BLaER1 treated with 17β-estradiol and CSF1 and Interleukin-3, amounts not matched to agents 10 nM and 100 nM (cell line): ENCODE measurements at regions not wholly inside any gene's neighbourhood (a gene's known extent, or its start where the extent isn't known, plus 50 kb on each side); places are given as distances from the start of the nearest gene placed in this dataset.

Experiments
- H3K27ac ChIP-seq, 11 experiments: shearing (Covaris generic); formaldehyde crosslinking; 2 replicates each; pipeline ENCODE4 v1.8.1; 2022
- H3K27me3 ChIP-seq, 11 experiments: shearing (Covaris generic); formaldehyde crosslinking; 2 replicates each; pipeline ENCODE4 v1.8.1; 2022
- H3K36me3 ChIP-seq, 11 experiments: shearing (Covaris generic); formaldehyde crosslinking; 2 replicates each; pipeline ENCODE4 v1.8.1; 2022
- H3K4me1 ChIP-seq, 10 experiments: shearing (Covaris generic); formaldehyde crosslinking; 2 replicates each; pipeline ENCODE4 v1.8.1; 2022
- H3K4me2 ChIP-seq, 11 experiments: shearing (Covaris generic); formaldehyde crosslinking; 2 replicates each; pipeline ENCODE4 v1.8.1; 2022
- H3K4me3 ChIP-seq, 10 experiments: shearing (Covaris generic); formaldehyde crosslinking; 2 replicates each; pipeline ENCODE4 v1.8.1; 2022
- H3K9ac ChIP-seq, 11 experiments: shearing (Covaris generic); formaldehyde crosslinking; 2 replicates each; pipeline ENCODE4 v1.8.1; 2022
- H3K9me3 ChIP-seq, 11 experiments: shearing (Covaris generic); formaldehyde crosslinking; replicated peaks in 1 of 11; 2 replicates each; pipeline ENCODE4 v1.8.1; 2022
- H4K20me1 ChIP-seq, 11 experiments: shearing (Covaris generic); formaldehyde crosslinking; 2 replicates each; pipeline ENCODE4 v1.8.1; 2022
- Cebpa-rat ChIP-seq, 11 experiments: shearing (Covaris generic); IDR thresholded peaks; 2 replicates each; pipeline ENCODE4 v1.8.1; 2022

DNA sequence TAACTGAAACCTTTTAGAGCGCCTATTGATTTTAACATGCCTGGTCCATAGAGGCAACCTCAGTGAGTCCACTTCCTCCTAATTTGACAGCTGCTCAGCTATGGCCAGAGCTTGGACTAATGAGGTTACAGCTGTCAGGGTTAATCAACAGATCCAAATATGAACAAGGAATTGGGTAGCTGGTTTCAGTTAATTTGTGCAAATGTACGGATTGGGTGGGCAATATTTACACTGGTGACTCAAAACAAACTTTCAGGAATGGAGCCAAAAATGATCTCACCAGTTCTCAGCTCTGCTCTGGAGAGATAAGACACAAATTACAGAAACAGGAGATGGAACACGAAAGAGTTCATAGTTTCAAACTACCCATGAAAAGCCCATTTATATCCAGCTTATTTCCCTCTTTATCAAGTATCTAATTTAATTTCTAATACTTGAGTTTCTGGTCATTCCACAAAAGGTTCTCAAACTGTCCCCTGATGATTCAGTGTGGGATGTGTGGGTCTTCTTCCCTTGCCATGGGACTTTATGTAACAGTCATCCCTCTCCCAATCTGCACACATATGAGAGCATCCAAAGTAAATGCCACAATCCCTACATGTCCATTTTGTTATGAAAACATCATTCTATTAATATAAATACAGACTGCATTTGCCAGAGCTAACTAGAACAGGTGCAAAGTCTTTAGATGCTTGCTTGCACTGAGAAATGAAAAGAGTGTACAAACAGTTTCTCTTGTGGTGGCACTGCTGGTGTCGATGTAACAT is 149.9 kb downstream of the RPS12 start:
- H4K20me1 ChIP-seq, result no peaks in the 10 kb centered on the region
- H3K36me3 ChIP-seq, result no peaks in the 10 kb centered on the region
- H3K4me2 ChIP-seq, result no peak overlapping the region
- peaks cover 5 to 22% (median 12%) of the 10 kb centered on the region in 10 experiments; a peak in 17 of 20 replicates for H3K4me1 ChIP-seq
- no peak overlapping the region for H3K9ac ChIP-seq
- H3K27ac ChIP-seq, result no peak overlapping the region
- no peak overlapping the region for H3K4me3 ChIP-seq
- H3K27me3 ChIP-seq, result no peaks in the 10 kb centered on the region
- TF ChIP-seq Cebpa-rat (IDR thresholded peaks at IDR 0.05), result no peak
- H3K9me3 ChIP-seq, result no peaks in the 10 kb centered on the region

DNA sequence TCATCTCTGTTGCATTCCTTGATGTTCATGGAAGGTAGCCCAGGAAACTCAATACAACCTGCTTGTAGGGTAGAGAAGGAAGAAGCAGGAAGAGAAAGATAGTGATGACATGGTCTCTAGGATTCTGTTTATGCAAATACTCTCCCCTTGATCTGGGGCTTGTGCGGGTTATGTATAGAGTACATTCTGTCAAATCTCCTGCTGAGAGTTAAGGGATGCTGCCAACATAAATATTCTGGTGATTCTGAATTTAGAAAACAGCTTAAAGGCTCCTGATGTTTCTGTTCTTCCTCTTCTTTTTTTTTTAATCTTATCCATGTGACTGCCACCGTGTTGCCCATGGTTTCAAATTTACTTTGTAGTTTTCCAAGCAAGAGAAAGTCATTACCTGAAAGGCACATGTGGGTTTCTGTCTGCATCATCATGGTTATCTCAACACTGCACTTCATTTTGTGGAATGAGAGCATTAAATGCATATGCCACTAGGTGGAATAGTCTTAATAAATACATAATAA is 150.6 kb downstream of the RPS12 start:
- H3K4me2 ChIP-seq, result no peak overlapping the region
- TF ChIP-seq Cebpa-rat (IDR thresholded peaks at IDR 0.05), result no peak

DNA sequence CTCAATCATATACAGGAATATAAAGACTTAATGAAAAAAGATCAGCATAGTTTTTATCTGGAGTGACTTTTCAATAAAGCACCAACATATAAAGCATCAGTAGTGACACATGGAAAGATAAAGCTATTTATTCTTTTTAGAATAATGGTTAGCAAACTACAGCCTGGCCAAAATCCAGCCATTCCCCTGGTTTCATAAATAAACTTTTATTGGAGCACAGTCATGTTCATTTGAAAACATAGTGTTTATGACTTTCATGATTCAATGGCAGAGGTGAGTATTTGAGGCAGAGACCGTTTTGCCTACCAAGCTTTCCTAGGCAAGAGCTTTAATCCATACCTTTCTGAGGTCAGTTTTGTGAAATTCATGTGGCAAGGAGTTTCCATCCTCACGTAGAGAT is 153.5 kb downstream of the RPS12 start:
- Histone ChIP-seq H4K20me1 (no peaks in the 10 kb centered on the region), H3K36me3 (no peaks in the 10 kb centered on the region), H3K27me3 (no peaks in the 10 kb centered on the region), H3K27ac (no peak overlapping the region), H3K9me3 (no peaks in the 10 kb centered on the region), H3K9ac (no peak overlapping the region), H3K4me2 (no peak overlapping the region), H3K4me3 (no peak overlapping the region), H3K4me1 (peaks cover 0 to 9% (median 1%) of the 10 kb centered on the region in 10 experiments; a peak in 9 of 20 replicates)
- no peak for TF ChIP-seq Cebpa-rat (IDR thresholded peaks at IDR 0.05)

More for the DNA sequence above, 150.6 kb downstream of the RPS12 start:
- Histone ChIP-seq H3K4me1 (peaks cover 5 to 21% (median 12%) of the 10 kb centered on the region in 10 experiments; a peak in 17 of 20 replicates), H3K36me3 (no peaks in the 10 kb centered on the region), H3K9ac (no peak overlapping the region), H3K27ac (no peak overlapping the region), H4K20me1 (no peaks in the 10 kb centered on the region), H3K9me3 (no peaks in the 10 kb centered on the region), H3K27me3 (no peaks in the 10 kb centered on the region), H3K4me3 (no peak overlapping the region)

DNA sequence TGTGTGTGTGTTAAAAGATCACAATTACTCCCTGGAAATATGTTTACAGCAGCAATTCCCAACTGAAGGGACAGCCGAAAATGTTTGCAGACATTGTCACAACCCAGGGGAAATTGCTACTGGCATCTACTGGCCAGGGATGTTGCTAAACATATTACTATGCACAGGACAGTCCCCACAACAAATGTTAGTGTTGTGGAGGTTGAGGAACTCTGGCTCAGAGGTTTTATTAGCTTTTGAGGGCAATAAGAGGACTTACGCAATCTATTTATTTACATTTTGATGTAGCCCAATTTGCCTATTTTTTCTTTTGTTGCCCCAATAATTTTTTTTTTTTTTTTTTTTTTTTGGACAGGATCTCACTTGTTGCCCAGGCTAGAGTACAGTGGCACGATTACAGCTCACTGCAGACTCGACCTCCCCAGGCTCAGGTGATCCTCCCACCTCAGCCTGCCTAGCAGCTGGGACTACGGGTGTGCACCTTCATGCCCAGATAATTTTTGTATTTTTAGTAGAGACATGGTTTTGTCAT is 154.1 kb downstream of the RPS12 start:
- peak in 3 of 11 experiments; percentile 13 to 60 (median 34); a peak in 3 of 22 replicates for TF ChIP-seq Cebpa-rat (IDR thresholded peaks at IDR 0.05)
- no peak overlapping the region for H3K9ac ChIP-seq
- no peaks in the 10 kb centered on the region for H3K27me3 ChIP-seq
- no peak overlapping the region for H3K4me3 ChIP-seq
- no peaks in the 10 kb centered on the region for H3K9me3 ChIP-seq
- no peaks in the 10 kb centered on the region for H3K36me3 ChIP-seq
- H3K27ac ChIP-seq, result no peak overlapping the region
- no peak overlapping the region for H3K4me2 ChIP-seq
- peaks cover 0 to 14% (median 1%) of the 10 kb centered on the region in 10 experiments; a peak in 8 of 20 replicates for H3K4me1 ChIP-seq
- H4K20me1 ChIP-seq, result no peaks in the 10 kb centered on the region

DNA sequence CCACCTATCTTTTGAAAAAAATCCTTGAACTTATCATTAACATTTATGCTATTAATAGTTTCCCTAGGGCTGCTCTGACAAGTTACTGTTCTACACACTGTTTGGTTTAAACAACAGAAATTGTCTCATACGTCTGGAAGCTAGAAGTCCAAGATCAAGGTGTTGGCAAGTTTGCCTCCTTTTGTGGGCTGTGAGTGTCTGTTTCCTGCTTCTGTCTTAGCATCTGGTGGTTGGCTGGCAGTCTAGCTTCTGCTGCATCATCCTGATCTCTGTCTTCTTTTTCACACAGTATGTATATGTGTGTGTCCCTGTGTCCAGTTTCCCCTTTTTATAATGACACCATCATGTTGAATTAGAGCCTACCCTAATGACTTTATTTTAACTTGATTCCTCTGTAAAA is 154.8 kb downstream of the RPS12 start:
- H3K9ac ChIP-seq, result no peak overlapping the region
- H3K4me1 ChIP-seq, result peaks cover 0 to 16% (median 2%) of the 10 kb centered on the region in 10 experiments; a peak in 8 of 20 replicates
- no peak overlapping the region for H3K4me3 ChIP-seq
- H3K4me2 ChIP-seq, result no peak overlapping the region
- no peaks in the 10 kb centered on the region for H3K27me3 ChIP-seq
- no peaks in the 10 kb centered on the region for H4K20me1 ChIP-seq
- no peaks in the 10 kb centered on the region for H3K36me3 ChIP-seq
- no peak overlapping the region for H3K27ac ChIP-seq
- no peak for TF ChIP-seq Cebpa-rat (IDR thresholded peaks at IDR 0.05)
- H3K9me3 ChIP-seq, result no peaks in the 10 kb centered on the region

DNA sequence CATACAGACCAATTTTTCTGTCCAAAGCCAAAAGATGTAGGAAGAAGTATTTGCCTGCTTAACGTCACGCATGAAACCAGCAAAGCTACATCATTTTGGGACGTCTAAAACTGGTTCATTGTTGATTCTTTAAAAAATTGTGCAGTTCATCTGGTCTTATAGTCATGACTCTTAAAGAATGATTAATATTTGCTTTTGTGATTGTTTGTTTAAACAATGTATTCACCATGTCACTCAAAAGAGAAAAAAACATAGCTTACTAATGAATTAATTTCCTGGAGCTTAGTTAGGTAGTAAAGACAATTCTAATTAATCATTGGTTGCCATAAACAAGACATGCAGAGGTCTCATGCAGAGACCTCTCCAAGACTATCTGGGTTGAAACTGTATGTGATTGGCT is 157.3 kb downstream of the RPS12 start:
- H3K27me3 ChIP-seq, result no peaks in the 10 kb centered on the region
- H3K4me3 ChIP-seq, result no peak overlapping the region
- no peaks in the 10 kb centered on the region for H3K36me3 ChIP-seq
- no peaks in the 10 kb centered on the region for H4K20me1 ChIP-seq
- no peak overlapping the region for H3K4me2 ChIP-seq
- H3K27ac ChIP-seq, result no peak overlapping the region
- no peak for TF ChIP-seq Cebpa-rat (IDR thresholded peaks at IDR 0.05)
- H3K4me1 ChIP-seq, result peaks cover 0 to 16% (median 2%) of the 10 kb centered on the region in 10 experiments; a peak in 8 of 20 replicates
- H3K9me3 ChIP-seq, result no peaks in the 10 kb centered on the region
- no peak overlapping the region for H3K9ac ChIP-seq

DNA sequence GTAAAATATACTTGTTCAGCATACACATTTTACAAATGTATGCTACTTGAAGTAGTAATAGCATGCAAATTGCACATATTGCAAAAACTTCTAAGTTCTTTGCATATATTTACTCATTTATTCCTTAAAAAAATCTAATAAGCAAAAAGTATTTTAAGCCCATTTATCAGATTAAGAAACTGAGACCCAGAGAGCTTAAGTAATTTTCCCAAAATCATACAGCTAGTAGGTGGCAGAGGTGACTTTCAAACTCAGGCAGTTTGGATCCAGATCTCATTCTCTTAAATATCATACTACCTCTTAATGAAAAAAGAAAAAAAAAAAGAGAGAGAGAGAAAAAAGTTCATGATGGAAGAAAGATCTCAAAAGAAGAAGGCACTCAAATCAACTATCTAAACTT is 157.9 kb downstream of the RPS12 start:
- no peak for TF ChIP-seq Cebpa-rat (IDR thresholded peaks at IDR 0.05)
- Histone ChIP-seq H3K4me3 (no peak overlapping the region), H3K36me3 (no peaks in the 10 kb centered on the region), H3K4me1 (peaks cover 0 to 16% (median 2%) of the 10 kb centered on the region in 10 experiments; a peak in 8 of 20 replicates), H3K9ac (no peak overlapping the region), H3K27me3 (no peaks in the 10 kb centered on the region), H3K4me2 (no peak overlapping the region), H4K20me1 (no peaks in the 10 kb centered on the region), H3K9me3 (no peaks in the 10 kb centered on the region), H3K27ac (no peak overlapping the region)

DNA sequence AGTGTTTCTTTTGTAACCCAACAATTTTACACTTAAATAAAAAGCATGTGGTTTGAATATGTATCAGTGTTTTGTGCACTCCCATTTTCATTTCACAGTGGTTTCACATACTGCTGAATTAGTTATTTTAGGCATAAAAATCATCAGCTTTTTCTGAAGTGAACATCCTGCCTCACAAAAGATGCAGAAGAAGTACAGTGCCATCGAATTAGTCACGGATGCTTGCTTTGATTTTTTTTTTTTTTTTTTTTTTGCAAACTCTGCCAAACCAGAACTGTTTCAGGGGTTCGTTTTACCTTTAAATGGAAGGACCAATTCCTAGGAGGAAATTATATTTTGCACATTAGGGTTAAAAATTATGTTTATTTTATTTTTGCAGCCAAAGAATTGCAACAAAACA is 158.6 kb downstream of the RPS12 start:
- H3K4me2 ChIP-seq, result peak overlapping the region in 4 of 11 experiments; percentile 9 to 33 (median 26); a peak in 4 of 22 replicates

GRCh38 chr6:132973514-132973993 is 159.2 kb downstream of the RPS12 start:
- H3K4me2 ChIP-seq, result peak overlapping the region in 2 of 11 experiments; percentile 28 to 33; a peak in 1 of 22 replicates
- no peaks in the 10 kb centered on the region for H3K9me3 ChIP-seq
- H3K4me3 ChIP-seq, result no peak overlapping the region
- no peaks in the 10 kb centered on the region for H3K27me3 ChIP-seq
- H3K27ac ChIP-seq, result no peak overlapping the region
- peaks cover 0 to 16% (median 2%) of the 10 kb centered on the region in 10 experiments; a peak in 8 of 20 replicates for H3K4me1 ChIP-seq
- H3K36me3 ChIP-seq, result no peaks in the 10 kb centered on the region
- no peaks in the 10 kb centered on the region for H4K20me1 ChIP-seq
- no peak overlapping the region for H3K9ac ChIP-seq
- TF ChIP-seq Cebpa-rat (IDR thresholded peaks at IDR 0.05), result no peak

More for the DNA sequence above, 158.6 kb downstream of the RPS12 start:
- TF ChIP-seq Cebpa-rat (IDR thresholded peaks at IDR 0.05), result no peak
- Histone ChIP-seq H3K27ac (no peak overlapping the region), H3K27me3 (no peaks in the 10 kb centered on the region), H4K20me1 (no peaks in the 10 kb centered on the region), H3K9ac (no peak overlapping the region), H3K4me1 (peaks cover 0 to 16% (median 2%) of the 10 kb centered on the region in 10 experiments; a peak in 8 of 20 replicates), H3K36me3 (no peaks in the 10 kb centered on the region), H3K4me3 (no peak overlapping the region), H3K9me3 (no peaks in the 10 kb centered on the region)
